HG03139 (cell line): ENCODE measurements at regions not wholly inside any gene's neighbourhood (a gene's known extent, or its start where the extent isn't known, plus 50 kb on each side); places are given as distances from the start of the nearest gene placed in this dataset.

ENCODE experiments used
- ATAC-seq: cut with Tn5 transposase; IDR thresholded peaks from one replicate; pipeline ENCODE4 v1.9.1; 2021; ENCODE audit not compliant: unreplicated experiment

GRCh38 chr16:17607075-17607509 is 136.3 kb upstream of the XYLT1 start:
- ATAC-seq: no peak

- ATAC-seq: no peak
Observed at GRCh38 chr16:17606460-17606859, 135.7 kb upstream of the XYLT1 start.

GRCh38 chr16:17605784-17606183 is 135.0 kb upstream of the XYLT1 start:
- no peak for ATAC-seq

GRCh38 chr16:17603626-17604025 is 132.9 kb upstream of the XYLT1 start:
- no peak for ATAC-seq

- no peak for ATAC-seq
Observed at GRCh38 chr16:17602678-17603077, 131.9 kb upstream of the XYLT1 start.

- no peak for ATAC-seq
Observed at GRCh38 chr16:17598968-17599367, 128.2 kb upstream of the XYLT1 start.

- no peak for ATAC-seq
Observed at GRCh38 chr16:17591655-17592405, 121.1 kb upstream of the XYLT1 start.

GRCh38 chr16:17590711-17591654 is 120.2 kb upstream of the XYLT1 start:
- no peak for ATAC-seq

GRCh38 chr16:17589898-17590297 is 119.1 kb upstream of the XYLT1 start:
- no peak for ATAC-seq

- ATAC-seq: no peak
Observed at GRCh38 chr16:17585449-17586074, 114.8 kb upstream of the XYLT1 start.

- no peak for ATAC-seq
Observed at GRCh38 chr16:17578981-17579874, 108.5 kb upstream of the XYLT1 start.

GRCh38 chr16:17574256-17574655 is 103.5 kb upstream of the XYLT1 start:
- no peak for ATAC-seq

- no peak for ATAC-seq
Observed at GRCh38 chr16:17572145-17572544, 101.4 kb upstream of the XYLT1 start.

GRCh38 chr16:17571499-17572093 is 100.8 kb upstream of the XYLT1 start:
- ATAC-seq: no peak

- no peak for ATAC-seq
Observed at GRCh38 chr16:17568239-17568638, 97.5 kb upstream of the XYLT1 start.

- no peak for ATAC-seq
Observed at GRCh38 chr16:17567455-17567854, 96.7 kb upstream of the XYLT1 start.

GRCh38 chr16:17566656-17567450 is 96.1 kb upstream of the XYLT1 start:
- ATAC-seq: no peak

- ATAC-seq: no peak
Observed at GRCh38 chr16:17566075-17566474, 95.3 kb upstream of the XYLT1 start.

GRCh38 chr16:17565605-17566004 is 94.8 kb upstream of the XYLT1 start:
- no peak for ATAC-seq
